TTC549 (cell line): ENCODE measurements at regions not wholly inside any gene's neighbourhood (a gene's known extent, or its start where the extent isn't known, plus 50 kb on each side); places are given as distances from the start of the nearest gene placed in this dataset.
"Not testable (repeated sequence)": the region's sequence is repeated elsewhere in the genome, so short reads cannot be mapped to it uniquely, and the experiment has no call there.

Experiments used
- FAIRE-seq: peaks from 2 replicates; lab custom pipeline; 2012; peaks lifted over from hg19 to GRCh38; lab: Jason Lieb, UNC

DNA sequence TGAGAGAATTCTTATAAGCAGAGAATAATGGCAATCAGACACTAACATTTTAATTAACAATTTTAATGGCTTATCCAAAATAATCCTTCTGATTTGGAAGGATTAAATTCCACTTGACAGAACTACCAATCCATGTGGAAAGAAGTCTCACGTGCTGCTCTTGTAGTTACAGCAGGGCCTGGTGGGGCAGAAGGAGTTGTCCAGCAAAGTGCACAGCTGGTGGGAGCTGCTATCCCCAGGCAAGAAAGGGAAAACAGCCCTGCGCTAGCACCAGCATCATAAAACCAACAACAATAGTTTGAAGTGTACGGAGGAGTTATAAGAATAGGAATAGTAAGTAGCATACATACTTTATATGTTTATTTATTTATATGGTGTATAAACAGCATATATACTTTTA is 127.4 kb upstream of the TRIM2 start:
- FAIRE-seq = no peak

DNA sequence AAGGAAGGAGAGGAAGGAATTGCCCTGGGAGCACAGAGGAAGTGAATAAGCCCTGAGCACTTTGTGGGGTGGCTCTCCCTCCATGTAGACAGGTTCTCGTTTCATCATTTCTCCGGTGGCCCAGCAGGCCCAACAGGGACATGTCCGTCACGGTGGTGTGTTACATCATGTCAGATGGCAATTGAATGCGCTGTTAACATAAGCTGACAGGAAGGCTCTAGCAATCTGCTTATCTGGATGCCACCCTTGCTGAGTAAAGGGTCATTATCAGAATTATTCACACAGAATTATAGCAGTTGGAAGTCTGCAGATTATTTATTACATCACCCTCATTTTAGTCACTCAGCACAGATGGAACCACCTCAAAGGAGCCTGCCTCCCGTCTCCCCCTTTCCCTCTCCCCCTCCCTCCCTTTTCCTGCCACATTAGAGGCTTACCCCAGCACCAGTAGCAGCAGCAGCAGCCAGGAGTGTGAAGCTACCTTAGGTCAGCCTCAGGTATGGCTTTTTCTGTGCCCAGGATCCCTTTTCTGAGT is 124.3 kb upstream of the TRIM2 start:
- no peak for FAIRE-seq

DNA sequence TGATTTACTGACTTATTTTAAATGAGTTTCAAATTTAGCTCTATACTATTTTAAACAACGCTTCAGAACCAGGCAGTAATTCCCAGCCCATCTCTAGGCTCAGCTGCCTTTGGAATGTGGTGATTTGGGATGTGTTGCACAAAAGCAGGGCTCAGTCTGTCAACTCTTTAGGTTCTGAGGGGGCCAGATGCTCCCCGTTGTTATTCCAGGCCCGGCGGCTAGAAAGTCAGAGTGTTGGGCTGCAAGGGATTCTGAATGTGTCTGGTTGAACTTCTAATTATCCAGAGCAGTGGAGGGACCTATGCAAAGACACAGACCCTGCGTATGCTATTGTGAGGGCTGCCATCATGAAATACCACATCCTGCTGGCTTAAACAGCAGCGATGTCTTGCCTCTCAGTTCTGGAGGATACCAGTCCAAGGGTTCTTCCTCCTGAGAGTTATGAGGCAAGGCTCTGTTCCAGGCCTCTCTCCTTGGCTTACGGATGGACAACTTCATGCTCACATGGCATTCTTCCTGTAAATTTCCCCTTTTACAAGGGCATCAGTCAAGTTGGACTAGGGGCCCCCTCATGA is 123.2 kb upstream of the TRIM2 start:
- FAIRE-seq = no peak

DNA sequence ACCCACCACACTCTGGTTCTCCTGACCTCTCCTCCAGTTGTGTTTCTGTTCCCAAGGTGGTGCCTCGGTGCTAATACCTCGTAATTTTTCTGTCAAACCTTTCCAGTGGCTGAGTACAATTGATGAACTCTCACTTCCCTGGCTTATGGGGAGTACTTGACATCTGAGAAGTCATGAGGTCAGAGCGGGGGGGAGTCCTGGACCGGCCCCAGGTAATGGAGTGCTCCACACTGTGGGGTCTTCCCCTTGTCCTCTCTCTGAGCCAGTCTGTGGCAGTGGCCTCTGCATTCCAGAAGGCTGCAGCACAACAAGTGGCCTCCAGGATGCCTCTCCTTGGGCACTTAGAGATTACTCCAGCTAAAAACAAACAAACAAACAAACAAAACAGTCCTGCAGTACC is 122.5 kb upstream of the TRIM2 start:
- FAIRE-seq = no peak

DNA sequence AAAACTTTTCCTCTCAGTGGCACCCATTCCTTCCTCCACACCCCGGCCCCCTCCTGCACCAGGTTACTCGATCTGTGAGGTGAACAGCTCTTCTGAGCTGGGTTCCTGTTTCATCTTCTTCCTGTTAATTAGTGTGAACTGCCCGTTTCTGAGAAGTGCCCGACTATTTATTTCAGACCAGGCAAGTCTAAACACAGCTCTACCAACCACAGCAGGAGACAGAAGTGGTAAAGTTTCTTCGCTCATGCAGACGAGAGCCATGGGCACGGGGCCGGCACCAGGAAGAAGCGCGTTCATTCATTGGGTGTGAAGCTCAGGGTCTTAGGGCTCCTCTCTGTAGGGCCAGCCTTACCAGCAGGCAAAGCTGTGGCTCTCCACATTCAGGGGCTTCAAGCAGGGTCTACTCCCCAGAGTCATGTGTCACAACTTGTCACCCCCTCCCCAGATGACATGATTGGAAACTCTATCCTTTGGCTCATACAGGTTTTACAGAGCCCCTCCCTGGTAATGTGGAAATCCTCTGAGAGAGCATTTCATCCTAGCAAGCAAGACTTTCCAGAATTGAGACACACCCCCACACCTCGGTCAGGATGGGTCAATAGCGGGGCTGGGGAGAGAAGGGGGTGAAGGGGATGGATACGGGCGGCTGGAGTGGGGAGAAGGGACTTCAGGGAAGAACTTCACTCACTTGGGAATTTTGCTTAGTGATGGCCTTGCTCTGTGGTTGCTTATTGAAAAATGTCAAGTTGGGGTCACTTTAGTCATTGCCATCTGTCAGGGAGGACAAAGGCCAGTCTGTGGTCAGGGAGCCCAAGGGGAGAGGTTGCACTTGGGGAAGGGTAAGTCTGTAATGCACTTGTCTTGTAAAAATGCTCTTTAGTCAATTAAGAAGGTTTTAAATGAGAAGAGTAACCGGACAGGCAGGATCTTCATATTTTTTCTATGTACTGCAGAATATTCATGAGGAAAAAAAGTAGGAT is 121.6 kb upstream of the TRIM2 start:
- no peak for FAIRE-seq

DNA sequence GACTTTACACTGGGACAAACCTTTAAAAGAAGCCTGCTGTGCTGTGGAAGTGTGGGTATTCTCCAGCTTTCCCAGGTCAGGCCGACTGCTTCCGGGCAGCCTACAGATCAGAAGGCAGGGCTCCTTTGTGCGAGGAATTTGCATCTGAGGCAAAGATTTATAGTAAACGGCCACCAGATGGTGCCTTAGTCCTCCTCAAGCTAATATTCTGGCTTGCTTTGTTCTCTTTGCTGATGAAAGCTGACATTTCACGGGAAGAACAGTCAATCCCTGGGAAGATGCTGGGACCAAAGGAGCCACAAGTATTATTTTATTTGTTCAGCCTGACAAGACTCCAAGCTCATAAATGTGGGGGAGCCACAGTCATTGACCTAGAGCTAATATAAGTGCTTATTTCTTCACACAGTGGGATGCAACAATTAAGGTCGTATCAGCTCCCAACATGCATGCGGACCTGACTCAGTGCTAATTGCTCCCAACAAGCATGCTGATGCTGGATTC is 120.7 kb upstream of the TRIM2 start:
- FAIRE-seq = peak; percentile 73

DNA sequence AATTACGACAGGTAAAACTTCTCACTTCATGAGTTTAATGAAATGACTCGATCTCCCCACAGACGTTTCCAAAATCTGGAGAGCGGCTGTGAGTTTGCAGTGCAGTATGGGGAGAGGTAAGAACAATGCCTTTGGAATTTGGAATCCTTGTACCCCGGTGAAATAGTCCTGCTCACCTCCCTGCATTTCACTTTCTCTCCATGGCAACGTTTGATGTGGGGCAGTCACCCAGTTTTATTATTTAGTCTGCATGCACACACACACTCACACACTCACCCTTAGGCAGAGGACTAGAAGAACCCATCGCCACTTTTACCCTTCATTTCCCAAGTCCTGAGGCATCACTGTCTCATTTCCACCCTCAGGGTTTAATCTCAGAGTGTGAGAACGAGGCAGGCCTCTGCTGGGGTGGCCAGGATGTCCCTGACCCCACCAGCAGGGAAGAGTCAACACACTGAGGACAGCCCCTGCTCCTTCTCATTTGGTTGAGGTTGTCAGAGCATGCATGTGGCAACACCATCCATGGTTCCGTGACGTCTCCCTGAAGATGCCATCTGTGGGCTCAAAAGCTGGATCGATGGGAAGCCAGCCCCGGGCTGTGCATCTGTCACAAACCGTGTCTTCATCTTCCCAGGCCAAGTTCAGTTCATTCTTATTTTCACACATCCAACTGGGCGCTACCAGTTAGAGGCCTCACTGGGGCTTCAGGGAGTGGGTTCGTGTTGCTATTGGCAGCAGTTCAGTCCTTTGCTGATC is 119.8 kb upstream of the TRIM2 start:
- FAIRE-seq = no peak

DNA sequence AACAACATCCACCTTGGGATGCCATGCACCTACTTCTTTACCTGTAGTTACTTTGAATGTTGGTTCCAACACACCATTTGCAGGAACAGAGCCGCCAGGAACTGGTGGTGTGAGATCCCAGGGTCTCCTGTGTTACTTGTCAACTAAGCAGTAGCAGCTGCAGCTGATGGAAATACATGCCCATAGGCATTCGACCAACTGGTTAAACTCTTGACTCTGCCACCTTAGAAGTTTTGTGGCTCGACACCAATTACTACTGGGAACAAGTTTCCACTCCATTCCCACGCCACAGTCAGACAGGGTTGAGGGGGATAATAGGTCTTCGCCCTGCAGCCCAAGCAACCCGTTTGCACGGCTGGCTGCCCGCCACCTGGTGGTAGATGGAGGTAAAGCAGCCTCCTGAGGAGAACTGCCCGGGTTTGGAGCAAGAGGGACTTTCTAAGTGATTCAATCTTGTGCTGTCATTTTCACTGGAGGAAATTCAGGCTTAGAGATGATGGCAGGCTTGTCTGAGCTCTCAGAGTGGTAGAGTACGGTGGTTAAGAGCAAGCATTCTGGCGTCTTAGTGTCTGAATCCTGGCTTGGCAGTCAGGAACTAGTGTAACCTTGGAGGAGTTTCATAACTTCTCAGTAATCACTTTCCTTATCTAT is 119.1 kb upstream of the TRIM2 start:
- FAIRE-seq = no peak

DNA sequence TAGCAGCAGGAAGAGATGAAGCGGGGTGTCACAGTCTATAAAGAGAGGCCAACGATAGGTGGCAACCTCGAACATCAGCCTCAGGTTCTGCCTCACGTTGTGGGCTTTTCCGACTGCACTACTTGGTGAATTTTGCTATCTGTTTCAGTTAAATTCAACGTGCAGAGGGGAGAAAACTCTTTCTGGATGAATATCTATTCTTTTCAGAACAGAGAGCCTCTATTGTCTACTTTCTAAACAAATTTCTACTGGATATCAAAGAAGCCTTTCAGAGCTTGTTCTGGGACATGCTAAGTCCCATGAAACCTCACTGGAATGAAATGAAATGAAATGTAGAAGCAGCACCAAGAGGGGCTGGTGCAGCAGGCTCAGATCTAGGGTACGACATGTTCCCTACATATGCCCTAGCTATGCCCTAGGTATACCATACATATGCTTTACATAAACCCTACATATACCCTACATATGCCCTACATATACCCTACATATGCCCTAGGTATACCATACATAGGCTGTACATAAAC is 116.5 kb upstream of the TRIM2 start:
- no peak for FAIRE-seq

DNA sequence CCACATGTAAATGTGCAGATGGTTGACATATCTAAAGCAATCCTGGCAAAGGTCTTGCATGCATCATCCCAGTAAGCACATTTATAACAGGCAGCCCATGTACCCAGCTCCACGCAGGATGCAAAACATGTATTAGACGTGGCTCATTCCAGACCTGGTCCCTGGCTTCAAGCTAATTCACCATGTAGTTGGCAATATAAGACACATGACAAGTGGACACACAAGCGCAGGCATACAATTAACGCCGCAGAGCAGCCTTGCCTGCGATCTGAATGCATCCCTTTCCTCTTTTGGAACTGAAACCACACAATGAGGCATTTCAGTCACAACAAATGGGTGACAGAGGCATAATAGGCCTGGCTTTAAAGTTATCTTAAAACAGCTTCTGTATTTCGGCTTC is 114.5 kb upstream of the TRIM2 start:
- no peak for FAIRE-seq

DNA sequence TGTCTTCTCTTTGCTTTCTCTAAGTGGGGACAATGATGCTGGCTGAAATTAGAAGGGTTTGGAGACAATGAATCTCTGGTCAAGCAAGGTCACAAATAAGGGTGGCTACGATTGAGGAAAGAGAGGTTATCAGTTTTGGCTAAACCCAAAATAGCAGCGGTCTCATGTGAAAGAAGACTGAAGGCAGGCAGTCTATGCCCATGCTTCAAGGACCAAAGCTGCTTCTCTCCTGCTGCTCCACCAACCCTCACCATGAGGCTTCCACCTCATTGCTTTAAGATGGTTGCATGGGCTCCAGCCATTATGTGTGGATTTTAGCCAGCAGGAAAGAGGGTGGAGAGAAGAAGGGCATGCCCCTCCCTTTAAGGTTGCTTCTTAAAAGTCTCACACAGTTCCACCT is 114.1 kb upstream of the TRIM2 start:
- FAIRE-seq = no peak

DNA sequence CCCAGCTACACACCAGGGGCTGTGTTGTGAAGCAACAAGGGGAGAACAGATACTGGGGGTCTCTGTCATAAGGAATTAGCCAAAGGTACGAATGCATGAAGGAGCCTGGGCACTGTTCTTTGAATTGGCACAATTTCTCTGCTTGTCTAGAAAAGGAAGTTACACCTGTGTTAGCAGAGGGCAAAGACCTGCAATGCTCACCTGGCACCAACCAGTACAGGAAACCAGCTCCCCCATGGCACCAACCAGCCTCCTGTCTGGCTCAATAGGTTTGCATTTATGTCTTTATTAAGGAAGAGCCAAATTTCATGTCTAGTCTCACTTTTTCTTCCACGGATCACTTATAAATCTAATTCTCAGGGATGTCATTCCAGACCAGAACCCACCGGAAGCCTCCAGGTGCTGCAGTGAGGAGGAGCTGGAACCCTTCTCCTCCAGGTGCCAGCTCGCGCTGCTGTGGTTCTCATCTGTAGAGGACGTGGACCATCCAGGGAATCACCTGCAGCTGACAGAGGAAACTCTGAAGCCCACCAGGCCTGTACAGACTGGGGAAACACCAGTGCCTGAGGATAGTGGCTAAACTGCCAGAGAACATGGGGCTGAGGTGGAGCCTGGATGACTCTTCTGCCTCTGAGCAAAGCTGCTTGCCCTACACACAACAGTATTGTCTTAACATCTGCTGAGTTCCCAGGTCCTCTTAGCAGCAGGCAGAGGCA is 113.4 kb upstream of the TRIM2 start:
- FAIRE-seq = no peak

DNA sequence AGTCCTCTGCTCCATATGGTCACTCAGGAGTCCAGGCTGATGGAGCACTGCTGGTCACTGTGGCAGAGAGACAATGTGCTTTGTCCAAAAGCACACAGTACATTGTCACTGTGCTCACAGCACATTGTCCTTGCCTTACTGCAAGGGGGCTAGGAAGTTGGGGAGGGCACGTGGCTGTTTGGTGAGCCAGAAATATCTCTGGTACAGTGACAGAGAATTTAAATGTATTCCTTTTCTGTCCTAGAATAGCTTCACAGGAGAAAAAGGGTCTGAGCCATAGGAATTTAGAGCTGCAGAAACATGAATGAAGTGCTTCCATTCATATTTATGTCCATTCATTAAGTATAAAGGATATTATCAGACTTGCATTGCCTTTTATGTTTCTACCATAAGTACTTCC is 110.8 kb upstream of the TRIM2 start:
- FAIRE-seq = no peak

DNA sequence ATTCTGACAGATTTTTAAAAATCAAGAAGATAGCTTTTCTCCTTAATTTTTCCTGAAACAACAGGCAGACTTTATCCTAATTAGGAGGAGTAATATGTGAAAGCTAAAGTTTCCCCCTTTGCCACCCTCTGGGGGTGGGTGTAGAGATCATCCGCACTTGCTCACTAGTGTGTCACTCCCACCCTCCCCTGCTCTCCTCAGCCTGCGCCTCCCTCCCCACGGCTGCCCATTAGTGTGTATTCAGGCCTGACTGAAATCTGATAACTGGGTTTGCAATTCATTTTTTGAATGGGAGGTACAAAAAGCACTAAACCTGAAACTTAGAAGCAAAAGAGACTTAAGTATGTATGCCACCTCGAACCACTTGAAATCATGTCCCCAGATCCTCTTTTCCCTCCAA is 110.4 kb upstream of the TRIM2 start:
- FAIRE-seq = no peak

DNA sequence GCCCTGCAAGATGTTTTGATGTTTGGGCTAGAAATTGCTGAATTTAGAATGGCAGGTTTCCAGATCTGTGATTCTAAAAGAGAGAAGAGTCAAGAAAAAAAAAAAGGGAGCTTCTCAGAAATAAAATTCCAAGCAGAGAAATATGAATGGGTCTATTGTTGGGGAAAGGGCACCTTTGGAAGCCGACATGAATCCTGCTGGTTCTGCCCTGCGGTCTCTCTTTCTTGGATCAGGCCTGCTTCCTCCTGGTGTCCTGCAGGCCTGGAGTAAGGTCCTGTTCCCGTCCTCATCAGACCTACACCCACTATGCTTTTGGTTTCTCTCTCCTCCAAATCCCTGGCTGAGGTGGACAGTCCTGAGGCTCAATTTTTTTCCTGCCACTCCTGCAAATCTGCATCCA is 109.8 kb upstream of the TRIM2 start:
- no peak for FAIRE-seq

DNA sequence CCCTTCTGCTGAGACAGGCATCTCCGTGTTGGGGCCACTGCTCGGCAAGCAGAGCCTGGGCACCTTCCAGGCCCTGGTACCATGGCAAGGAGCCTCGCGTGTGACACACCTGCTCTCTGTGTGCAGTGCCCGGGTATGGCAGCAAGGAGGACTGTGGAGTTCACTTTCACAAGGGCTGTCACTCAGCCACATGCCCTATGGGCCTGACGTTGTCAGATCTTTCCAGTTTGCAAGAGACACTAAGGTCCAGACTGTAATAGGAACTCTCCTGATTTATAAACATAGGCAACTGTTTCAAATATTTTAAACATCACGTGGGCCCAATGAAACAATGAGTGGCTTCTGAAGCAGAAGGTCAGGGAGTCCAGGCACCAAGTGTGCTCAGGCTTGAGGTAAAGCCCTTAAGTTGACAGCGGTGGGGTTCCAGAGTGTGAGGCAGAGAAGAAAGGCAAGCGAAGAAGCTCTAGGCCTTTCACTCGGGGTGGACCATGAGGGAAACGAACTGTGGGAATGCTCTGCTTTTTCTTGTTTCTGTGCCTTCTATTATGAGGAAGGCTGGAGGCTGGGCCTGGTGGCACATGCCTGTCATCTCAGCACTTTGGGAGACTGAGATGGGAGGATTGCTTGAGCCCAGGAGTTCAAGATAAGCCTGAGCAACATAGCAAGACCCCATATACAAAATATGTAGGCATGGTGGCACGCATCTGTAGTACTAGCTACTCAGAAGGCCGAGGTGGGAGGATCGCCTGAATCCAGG is 108.6 kb upstream of the TRIM2 start:
- FAIRE-seq = no peak

DNA sequence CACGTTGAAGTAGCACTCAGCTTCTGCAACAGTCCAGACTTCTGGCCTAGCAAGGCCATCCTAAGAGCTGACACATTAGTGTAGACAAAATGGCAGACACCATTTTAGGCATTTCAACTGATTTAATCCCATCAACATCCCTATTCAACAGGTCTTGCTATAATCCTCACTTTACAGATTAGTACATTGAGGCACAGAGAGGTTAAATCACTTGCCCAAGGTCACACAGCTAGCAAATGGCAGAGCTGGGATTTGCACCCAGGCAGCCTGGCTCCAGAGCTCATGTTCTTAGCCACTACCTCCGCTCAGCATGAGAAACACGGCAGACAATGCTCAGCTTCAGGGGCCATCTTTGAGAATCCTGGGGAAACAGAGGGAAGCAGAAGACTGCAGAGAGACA is 107.9 kb upstream of the TRIM2 start:
- FAIRE-seq = no peak

DNA sequence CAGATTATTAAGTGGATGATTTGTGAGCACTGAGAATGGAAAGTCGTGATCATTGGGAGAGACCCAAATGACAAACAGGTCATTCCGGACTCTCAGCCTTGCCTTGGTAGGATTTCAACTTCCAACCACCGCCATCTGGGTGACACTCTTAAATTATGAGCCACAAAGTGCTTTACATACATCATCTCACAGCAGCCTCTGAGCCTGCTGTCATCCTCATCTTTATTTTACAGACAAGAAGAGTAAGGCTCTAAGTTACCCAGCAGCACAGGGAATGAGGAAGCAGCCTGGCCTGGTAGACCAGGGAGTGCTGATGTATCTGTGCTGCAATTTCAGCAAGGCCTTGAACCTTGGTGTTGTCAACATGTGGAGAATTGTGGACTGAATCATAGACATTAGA is 105.8 kb upstream of the TRIM2 start:
- no peak for FAIRE-seq

DNA sequence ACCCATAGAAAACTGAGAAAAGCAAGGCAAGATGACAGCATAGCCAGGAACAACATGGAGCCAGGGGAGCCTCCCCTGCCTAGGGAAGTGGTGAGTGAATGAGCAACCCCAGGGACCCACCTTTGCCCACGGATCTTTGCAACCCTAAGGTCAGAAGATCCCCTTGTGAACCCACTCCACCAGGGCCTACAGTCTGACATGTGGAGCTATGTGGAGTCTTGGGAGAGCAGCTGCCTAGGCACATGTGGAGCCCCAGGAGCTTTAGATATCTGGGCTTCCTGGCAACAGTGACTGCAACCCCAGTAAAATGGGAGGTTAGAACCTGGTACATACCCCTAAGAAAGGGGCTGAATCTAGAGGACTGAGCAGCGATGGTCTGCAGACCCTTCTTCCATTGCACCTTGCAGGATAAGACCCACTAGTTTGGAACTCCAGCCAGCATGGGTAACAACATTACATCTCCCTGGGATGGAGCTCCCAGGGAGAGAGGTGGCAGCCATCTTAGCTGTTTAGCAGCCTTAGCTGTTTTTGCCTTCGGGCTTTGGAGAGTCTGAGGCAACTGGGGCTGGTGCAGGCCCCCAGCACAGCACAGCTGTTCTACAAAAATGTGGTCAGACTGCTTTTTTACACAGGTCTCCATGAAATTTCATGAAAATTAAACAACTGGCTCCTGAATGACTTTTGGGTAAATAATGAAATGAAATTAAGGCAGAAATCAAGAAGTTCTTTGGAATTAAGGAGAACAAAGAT is 104.7 kb upstream of the TRIM2 start:
- no peak for FAIRE-seq

DNA sequence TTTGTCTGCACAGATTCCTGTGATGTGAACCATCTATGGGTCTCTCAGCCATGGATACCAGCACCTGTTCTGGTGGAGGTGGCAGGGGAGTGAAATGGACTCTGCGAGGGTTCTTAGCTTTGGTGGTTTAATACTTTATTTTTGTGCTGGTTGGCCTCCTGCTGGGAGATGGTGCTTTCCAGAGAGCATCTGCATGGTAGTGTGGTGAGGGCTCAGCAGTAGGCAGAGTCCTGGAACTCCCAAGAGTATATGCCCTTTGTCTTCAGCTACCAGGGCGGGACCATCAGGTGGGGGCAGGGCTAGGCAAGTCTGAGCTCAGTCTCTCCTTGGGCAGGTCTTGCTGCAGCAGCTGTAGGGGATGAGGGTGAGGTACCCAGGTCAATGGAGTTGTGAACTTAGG is 97.5 kb upstream of the TRIM2 start:
- not testable (repeated sequence) for FAIRE-seq
